ENCODE measurements at regions not wholly inside any gene's neighbourhood (a gene's known extent, or its start where the extent isn't known, plus 50 kb on each side); places are given as distances from the start of the nearest gene placed in this dataset.
A peak's percentile ranks its signal among the peaks of the same experiment; 100 is the strongest.

DNA sequence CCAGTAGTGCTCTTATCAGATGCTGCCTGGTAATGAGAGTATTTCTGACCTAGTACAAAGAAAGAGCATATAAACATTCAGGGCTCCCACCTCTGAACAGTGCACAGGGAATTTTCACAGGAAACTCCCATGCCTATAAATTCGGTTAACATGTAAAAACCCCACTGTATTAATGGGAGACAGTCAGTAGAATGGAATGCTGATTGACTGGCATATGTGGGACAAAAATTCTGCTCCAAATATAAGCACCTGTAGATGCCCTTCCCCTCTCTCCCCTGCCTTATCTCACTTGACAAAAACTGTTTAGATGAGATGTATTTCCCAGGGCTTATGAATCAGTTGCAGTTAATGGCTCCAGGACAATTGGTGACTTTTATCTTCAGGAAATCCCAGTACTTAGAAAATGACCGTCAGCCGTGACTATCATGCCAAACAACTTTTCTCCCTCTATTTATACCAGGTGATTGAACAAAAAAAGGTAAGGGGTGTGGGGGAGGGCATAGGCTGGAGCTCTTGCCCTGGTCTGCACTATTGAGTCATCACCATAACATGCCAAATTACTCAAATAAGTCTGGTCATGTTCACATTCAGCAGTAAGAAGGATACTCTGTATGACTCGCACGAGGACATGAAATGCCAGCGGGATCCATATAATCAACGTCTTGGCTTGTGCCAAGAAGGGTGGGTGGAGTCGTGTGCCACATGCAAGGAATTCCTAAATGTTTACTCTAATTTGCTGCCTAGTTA lies 176.4 kb upstream of the BMP2 start:
- TF ChIP-seq, protein P1, sequence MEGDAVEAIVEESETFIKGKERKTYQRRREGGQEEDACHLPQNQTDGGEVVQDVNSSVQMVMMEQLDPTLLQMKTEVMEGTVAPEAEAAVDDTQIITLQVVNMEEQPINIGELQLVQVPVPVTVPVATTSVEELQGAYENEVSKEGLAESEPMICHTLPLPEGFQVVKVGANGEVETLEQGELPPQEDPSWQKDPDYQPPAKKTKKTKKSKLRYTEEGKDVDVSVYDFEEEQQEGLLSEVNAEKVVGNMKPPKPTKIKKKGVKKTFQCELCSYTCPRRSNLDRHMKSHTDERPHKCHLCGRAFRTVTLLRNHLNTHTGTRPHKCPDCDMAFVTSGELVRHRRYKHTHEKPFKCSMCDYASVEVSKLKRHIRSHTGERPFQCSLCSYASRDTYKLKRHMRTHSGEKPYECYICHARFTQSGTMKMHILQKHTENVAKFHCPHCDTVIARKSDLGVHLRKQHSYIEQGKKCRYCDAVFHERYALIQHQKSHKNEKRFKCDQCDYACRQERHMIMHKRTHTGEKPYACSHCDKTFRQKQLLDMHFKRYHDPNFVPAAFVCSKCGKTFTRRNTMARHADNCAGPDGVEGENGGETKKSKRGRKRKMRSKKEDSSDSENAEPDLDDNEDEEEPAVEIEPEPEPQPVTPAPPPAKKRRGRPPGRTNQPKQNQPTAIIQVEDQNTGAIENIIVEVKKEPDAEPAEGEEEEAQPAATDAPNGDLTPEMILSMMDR (conservative IDR thresholded peaks at IDR 0.05): no peak
- no peak overlapping the region for H3K27ac ChIP-seq

- no peak overlapping the region for H3K27ac ChIP-seq
- TF ChIP-seq, protein P1 (conservative IDR thresholded peaks at IDR 0.05): no peak
These were observed 179.2 kb upstream of the BMP2 start for GRCh38 chr20:6588296-6588695.

DNA sequence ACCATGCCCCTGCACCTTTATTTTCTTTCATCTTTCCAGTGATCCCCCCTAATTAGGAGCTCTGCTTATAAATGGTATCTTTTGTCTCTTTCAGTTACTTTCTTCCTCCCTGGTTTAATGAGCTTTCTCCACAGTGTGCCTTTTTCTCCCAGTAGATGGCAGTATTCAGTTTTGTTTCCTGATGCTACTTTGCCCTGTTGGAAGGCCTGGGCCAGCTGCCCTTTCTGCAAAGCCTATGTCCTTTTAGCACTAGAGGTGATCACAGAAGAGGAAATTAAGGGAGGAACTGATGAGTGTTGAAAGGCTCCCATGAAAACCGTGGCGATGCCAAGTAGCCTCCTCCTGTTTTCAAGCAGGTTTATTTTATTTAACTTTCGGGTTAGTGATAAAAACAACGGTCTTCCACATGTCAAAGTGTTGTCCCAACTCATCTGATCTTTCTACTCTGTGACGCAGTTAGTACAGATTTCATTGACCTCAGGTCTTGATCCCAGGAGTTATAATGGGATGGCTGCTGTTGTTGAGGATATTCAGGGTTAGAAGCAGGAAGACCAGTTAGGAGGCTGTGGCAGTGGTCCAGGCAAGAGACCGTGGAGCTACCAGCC lies 184.2 kb upstream of the BMP2 start:
- TF ChIP-seq, protein P1 (conservative IDR thresholded peaks at IDR 0.05): peak; percentile 90
- no peak overlapping the region for H3K27ac ChIP-seq

GRCh38 chr20:6582449-6582848 lies 185.0 kb upstream of the BMP2 start:
- TF ChIP-seq, protein P1 (conservative IDR thresholded peaks at IDR 0.05): no peak

DNA sequence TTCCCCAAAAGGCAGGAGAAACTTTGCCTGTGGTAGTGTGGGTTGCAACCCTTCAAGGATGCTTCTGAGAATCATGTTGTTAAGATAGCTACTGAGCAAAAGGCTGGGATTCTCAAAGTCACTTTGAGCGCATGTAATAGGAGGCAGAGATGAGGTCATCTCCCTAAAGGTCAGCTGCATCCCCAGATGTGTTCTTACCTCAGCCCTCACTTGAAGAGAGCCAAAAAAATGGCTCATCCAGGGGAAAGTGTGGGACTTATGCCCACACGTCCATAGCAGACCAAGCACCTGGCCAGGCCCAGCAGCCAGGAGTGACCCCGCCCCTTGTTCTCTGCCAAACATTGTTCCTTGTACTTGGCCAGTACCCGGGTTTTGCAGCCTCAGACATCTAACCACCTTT lies 187.0 kb upstream of the BMP2 start:
- no peak overlapping the region for H3K27ac ChIP-seq
- TF ChIP-seq, protein P1 (conservative IDR thresholded peaks at IDR 0.05): no peak

More at GRCh38 chr20:6582449-6582848, 185.0 kb upstream of the BMP2 start:
- H3K27ac ChIP-seq: no peak overlapping the region

GRCh38 chr20:6579824-6580223 lies 187.7 kb upstream of the BMP2 start:
- H3K27ac ChIP-seq: no peak overlapping the region
- TF ChIP-seq, protein P1 (conservative IDR thresholded peaks at IDR 0.05): no peak

GRCh38 chr20:6579417-6579816 lies 188.1 kb upstream of the BMP2 start:
- TF ChIP-seq, protein P1 (conservative IDR thresholded peaks at IDR 0.05): no peak
- no peak overlapping the region for H3K27ac ChIP-seq
